NB4 (cell line): ENCODE measurements at regions not wholly inside any gene's neighbourhood (a gene's known extent, or its start where the extent isn't known, plus 50 kb on each side); places are given as distances from the start of the nearest gene placed in this dataset.
"Not testable (repeated sequence)": the region's sequence is repeated elsewhere in the genome, so short reads cannot be mapped to it uniquely, and the experiment has no call there.

Experiments used
- DNase-seq: peaks from one replicate; pipeline ENCODE4 v3.0.0; 2010; ENCODE audit warnings: low read depth
- H3K4me3 ChIP-seq: one replicate; pipeline ENCODE4 v1.5.1; 2011; ENCODE audit warnings: mild to moderate bottlenecking, low read depth, low read length, moderate library complexity
- MYC ChIP-seq: IDR thresholded peaks from 2 replicates; pipeline ENCODE4 v1.6.1; 2011; ENCODE audit warnings: low read depth, low read length
- POLR2A ChIP-seq: IDR thresholded peaks from 2 replicates; pipeline ENCODE4 v1.6.1; 2011; ENCODE audit warnings: mild to moderate bottlenecking; ENCODE audit not compliant: insufficient read length; ENCODE audit errors: extremely low read depth
- TF ChIP-seq, protein P1 (sequence below): IDR thresholded peaks from 2 replicates; pipeline ENCODE4 v1.6.1; 2011; ENCODE audit warnings: low read depth, low read length
- TF ChIP-seq, protein P2 (sequence below): IDR thresholded peaks from one replicate; pipeline ENCODE4 v1.5.1; 2012; ENCODE audit warnings: low read depth, low read length

DNA sequence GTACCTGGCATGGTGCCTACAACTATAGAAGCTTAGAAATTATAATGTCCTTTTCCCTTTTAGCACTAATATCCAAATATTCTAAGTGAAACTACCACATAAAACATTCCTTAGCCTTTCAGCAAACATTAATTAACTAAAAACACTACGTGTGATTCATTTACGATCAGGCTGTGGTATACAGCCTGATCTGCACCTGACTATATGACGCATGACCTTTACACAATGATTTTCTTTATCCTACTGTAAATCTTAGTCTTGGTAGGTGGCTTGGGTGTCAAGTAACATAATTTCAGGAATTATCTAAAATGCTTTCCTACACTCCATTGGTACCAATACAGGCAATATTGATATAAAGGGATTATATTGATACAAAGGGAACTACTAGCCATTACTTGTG lies 686.7 kb downstream of the DTWD2 start:
- TF ChIP-seq POLR2A (no peak), MYC (no peak)
- TF ChIP-seq, protein P1, sequence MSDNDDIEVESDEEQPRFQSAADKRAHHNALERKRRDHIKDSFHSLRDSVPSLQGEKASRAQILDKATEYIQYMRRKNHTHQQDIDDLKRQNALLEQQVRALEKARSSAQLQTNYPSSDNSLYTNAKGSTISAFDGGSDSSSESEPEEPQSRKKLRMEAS, result no peak
- TF ChIP-seq, protein P2, sequence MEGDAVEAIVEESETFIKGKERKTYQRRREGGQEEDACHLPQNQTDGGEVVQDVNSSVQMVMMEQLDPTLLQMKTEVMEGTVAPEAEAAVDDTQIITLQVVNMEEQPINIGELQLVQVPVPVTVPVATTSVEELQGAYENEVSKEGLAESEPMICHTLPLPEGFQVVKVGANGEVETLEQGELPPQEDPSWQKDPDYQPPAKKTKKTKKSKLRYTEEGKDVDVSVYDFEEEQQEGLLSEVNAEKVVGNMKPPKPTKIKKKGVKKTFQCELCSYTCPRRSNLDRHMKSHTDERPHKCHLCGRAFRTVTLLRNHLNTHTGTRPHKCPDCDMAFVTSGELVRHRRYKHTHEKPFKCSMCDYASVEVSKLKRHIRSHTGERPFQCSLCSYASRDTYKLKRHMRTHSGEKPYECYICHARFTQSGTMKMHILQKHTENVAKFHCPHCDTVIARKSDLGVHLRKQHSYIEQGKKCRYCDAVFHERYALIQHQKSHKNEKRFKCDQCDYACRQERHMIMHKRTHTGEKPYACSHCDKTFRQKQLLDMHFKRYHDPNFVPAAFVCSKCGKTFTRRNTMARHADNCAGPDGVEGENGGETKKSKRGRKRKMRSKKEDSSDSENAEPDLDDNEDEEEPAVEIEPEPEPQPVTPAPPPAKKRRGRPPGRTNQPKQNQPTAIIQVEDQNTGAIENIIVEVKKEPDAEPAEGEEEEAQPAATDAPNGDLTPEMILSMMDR, result no peak
- DNase-seq, result no peak
- H3K4me3 ChIP-seq, result no peak overlapping the region

DNA sequence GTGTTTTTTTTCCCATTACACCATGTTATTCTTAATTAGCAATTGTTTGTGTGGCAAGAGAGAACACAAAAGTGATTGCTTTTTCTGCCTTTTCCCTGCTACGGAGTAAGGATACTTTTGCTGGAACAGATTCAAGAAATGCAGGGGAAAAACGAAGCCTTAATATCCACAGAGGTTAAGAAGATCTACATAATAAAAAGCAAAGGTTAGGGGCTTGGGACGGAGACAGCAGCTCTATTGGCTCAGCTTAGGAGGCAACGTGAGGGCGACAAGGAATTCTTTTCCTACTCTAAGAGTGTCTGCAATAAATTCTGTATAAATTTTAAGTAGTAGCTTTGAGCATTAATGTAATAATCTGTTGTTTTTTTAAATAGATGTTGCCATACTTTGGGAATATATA lies 693.3 kb downstream of the DTWD2 start:
- TF ChIP-seq, protein P1, result no peak
- no peak for TF ChIP-seq MYC
- TF ChIP-seq, protein P2, result no peak
- no peak for TF ChIP-seq POLR2A
- DNase-seq, result no peak
- no peak overlapping the region for H3K4me3 ChIP-seq

DNA sequence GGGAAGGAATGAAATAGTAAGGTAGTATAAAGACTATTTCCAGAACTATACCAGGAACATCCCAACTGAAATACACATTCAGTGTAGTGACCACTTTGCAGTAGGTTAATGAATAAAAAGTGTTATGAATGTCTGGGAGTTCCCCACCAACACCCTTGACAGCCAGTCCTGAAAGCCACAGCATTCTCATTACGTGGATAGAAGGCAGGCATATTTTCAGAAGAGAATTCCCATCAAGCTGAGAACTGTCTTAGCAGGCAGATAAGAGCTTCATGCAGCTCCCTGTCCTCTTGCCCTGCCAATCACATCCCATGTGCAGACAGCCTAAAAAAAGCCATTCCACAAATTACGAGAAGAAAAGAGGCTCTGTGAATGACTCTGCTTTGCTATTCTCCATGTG lies 695.0 kb downstream of the DTWD2 start:
- H3K4me3 ChIP-seq, result no peak overlapping the region
- TF ChIP-seq MYC (no peak), POLR2A (no peak)
- TF ChIP-seq, protein P1, result no peak
- TF ChIP-seq, protein P2, result no peak
- DNase-seq, result no peak

DNA sequence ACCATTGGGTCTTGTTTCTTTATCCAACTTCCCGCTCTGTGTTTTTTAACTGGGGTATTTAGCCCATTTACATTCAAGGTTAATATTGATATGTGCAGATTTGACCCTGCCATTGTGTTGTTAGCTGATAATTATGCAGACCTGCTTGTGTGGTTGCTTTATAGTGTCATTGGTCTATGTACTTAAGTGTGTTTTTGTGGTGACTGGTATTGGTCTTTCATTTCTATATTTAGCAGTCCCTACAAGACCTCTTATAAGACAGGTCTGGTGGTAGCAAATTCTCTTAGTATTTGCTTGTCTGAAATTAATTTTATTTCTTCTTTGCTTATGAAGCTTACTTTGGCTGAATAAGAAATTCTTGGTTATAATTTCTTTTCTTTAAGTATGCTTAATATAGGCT lies 698.1 kb downstream of the DTWD2 start:
- no peak for TF ChIP-seq POLR2A
- no peak overlapping the region for H3K4me3 ChIP-seq
- no peak for DNase-seq

DNA sequence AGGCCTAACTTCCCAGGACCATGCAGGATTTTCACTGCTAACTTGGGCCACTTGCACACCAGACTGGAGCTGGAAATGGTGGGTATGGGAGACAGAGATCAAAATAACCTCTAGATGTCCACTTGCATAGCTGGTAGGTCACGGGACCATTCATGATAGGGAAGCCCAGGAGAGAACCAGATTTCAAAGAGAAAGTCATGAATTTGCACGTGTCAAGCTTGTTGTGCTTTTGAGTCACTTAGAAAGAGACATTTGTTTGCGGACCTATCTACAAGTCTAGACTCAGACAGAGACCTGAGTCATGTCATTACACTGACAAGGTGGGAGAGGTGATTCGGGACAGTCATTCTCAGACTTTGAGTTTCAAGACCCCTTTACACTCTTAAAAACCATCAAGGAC lies 704.1 kb downstream of the DTWD2 start:
- not testable (repeated sequence) for H3K4me3 ChIP-seq

DNA sequence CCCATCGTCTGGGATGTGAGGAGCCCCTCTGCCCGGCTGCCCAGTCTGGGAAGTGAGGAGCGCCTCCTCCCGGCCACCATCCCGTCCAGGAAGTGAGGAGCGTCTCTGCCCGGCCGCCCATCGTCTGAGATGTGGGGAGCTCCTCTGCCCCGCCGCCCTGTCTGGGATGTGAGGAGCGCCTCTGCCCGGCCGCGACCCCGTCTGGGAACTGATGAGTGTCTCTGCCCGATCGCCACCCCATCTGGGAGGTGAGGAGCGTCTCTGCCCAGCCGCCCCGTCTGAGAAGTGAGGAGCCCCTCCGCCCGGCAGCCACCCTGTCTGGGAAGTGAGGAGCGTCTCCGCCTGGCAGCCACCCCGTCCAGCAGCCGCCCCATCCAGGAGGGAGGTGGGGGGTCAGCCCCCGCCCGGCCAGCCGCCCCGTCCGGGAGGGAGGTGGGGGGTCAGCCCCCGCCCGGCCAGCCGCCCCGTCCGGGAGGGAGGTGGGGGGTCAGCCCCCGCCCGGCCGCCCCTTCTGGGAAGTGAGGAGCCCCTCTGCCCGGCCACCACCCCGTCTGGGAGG lies 705.8 kb downstream of the DTWD2 start:
- DNase-seq, H3K4me3 ChIP-seq: not testable (repeated sequence)

More for the DNA sequence above, 704.1 kb downstream of the DTWD2 start:
- not testable (repeated sequence) for DNase-seq

DNA sequence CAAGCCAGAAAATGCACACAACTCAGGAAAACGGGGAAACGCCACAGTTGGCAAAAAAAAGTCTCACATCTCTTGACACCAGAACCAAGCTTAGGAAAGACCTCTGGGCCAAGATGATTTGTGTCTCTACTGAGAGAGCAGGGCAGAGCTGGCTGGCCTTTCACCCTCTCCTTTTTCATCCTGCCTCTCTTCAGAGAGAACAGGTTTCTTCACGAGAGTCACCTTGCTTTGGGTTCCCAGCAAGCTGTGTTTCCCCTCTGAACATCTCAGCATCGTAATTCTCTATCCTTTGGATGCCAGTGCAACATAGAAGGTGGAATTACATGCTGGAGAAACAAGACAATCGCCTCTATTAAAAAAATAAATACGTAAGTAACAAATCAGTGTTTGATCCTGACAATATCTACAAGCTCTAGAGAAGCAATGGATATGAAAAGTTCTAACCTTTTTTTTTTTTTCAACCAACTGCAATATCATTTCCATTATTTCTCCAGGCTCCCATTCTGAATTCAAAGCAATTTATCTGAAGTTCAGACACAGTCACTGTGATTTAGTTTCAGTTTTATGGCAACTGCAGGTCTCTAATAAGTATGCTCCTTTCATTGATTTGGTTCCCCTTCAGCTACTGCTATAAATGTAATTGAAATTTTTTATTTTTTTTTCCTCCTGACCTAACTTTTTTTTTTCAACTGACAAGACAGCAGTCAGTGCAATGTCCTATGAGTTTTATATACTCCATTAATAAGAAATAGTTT lies 708.6 kb downstream of the DTWD2 start:
- TF ChIP-seq, protein P2, result no peak
- TF ChIP-seq POLR2A (no peak), MYC (no peak)
- TF ChIP-seq, protein P1, result no peak
- no peak overlapping the region for H3K4me3 ChIP-seq
- no peak for DNase-seq

DNA sequence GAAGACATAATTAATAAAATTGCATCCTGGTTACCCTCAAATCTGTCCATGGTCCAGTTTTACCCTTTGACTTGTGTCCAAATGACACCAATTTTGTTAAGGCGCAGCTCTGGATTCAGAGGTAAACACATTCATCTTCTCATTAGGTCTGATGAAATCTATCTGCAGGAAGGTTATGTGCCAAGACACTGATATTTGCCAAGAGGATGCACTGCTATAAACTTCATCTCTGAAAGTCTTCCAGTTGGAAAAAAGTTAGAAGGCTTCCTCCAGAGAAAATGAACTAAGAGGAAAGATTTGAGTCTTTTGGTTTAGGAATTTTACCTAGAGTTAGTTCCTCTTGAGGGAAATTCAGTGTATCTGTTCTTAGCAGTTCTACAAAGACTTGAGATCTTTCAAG lies 717.8 kb downstream of the DTWD2 start:
- no peak for DNase-seq
- TF ChIP-seq, protein P2, result no peak
- TF ChIP-seq, protein P1, result no peak
- TF ChIP-seq MYC (no peak), POLR2A (no peak)

More for the DNA sequence above, 717.8 kb downstream of the DTWD2 start:
- no peak overlapping the region for H3K4me3 ChIP-seq
